HG03342 (cell line): ENCODE measurements at regions not wholly inside any gene's neighbourhood (a gene's known extent, or its start where the extent isn't known, plus 50 kb on each side); places are given as distances from the start of the nearest gene placed in this dataset.

Experiments
- ATAC-seq: cut with Tn5 transposase; IDR thresholded peaks from one replicate; pipeline ENCODE4 v1.9.1; 2021; ENCODE audit warnings: mild to moderate bottlenecking, moderate library complexity; ENCODE audit not compliant: unreplicated experiment

DNA sequence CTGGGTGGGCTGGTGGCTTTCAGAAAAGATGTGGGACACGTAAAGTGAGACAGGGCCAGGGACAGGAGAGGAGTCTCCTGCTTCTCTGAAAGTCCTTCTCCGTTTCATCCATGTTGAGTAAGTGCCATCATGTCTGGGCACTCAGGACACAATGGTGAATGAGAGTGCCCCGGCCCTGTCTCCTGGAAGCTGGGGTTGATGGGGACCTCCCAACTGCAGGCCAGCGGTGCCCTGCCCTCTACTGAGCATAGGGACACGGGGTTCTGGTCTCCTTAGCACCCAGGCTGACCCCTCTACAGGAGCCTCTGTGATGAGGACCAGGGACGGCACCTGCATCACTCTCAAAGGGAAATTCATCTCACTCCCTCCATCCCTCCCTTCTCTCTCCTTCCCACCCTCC, 772.3 kb downstream of the BRD1 start:
- ATAC-seq: no peak

DNA sequence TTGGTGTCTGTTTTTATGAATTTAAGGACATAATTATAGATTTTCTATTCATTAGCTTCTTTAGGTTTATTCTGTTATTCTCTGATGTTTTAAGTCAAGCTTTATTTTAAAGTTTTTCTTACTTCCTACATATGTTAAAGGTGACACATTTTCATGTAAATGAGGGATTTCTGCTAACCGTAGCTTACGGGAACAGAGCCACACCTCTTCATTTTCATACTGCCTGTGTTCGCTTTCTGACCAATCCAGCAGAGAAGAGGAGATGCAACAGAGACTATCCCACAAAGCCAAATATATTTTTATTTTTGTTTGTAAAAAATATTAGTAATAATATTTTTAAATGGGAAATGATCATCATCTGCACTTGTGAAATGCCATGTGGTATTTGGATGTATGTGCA, 774.1 kb downstream of the BRD1 start:
- ATAC-seq: no peak

DNA sequence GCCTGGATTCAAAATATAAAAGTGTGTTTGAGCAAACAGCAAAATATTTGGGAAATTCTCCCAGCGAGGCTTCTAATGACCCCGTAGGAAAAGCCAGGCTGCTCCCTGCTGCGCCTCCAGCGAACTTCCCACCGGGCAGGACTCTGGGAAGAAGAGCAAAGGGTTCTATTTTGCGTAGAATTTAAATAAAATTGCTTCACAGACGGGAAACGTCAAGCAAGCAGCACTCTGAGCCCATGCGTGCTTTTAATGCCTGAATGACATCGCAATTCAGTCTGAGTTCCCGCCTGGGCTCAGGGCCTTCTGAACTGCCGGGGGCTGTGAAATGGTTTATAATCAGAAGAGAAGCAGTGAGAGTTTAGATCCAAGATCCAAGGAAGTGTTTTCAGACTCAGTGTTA, 775.1 kb downstream of the BRD1 start:
- no peak for ATAC-seq

DNA sequence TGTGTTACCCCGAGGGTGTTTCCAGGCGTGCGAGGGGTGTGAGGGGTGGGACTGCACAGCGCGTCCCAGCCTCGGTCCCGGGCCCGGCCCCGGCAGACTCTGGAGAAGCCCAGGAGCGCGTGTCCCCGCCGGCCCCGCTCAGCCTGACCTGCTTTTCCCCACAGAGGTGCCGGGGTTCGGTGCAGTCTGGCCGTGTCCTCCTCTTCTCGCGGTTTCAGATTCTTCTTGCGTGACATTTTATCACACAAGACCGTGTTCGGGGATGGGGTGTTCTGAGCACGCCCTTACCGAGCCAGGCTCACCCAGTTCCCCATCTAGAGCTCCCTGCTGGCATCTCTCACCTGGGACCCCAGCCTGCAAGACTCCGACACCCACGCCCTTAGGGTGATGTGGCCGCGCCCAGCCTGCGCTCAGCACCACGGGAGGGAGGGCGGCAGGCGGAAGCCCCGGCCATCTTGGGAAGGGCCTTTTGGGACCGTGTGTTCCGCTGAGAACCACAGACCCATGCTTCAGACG, 775.6 kb downstream of the BRD1 start:
- no peak for ATAC-seq

DNA sequence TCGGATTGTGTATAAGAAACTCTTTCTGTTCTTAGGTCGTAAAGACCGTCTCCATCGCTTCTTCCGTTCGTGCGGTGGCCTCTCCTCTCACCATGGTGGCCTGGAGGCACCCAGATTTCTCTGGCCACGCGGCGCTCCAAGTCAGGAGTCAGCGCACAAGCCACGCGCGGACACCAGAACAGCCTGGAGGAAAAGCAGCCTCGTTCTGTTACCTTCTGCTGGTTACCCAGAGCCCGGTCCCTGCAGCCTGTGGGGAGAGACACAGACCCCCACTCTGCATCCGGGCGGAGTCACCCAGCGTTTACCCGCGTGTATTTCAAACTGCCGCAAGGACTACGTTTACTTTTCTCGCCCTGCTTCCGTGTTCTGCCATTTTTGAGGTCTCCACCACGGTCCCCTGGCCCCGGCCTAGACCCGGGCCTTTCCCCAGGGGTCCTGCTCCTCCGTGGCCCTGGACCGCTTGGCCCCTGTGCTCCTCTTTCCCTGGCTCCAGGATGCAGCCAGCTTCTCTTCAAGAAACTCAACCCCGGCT, 776.1 kb downstream of the BRD1 start:
- ATAC-seq: no peak

DNA sequence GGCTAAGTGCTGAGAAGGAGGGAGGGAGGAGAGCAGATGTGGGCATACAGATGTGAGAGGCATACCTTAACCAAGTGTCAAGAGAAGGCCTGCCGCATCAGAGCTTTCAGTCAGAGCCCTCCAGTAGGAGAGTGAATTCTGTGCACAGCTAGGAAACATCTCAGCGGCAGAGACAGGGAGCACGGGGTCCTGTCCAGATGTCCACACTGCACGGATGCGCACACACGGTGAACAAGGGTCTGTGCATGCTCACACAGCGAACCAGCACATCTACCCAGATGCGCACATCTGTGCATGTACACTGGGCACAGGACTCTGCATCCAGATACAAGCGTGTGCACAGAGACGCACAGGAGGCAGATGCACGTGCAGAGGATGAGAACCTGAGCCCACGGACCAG, 778.0 kb downstream of the BRD1 start:
- no peak for ATAC-seq

DNA sequence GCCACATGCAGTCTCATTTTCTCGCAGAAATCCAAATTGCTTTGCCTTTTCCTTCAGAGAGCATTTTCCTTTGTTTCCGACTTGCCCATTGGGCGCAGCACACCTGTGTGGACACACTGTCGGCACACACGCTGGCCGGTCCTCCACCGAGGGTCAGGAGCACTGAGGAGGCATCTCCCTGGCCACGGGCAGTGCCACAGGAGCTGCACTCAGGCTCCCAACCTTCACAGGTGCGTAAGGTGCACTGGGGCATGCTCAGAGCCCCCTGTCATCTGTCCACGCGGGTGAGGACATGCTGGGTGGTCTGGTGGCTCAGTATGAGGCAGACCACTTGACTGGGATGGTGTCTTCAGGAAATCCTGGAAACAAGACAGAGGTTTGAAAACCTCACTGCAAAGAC, 779.1 kb downstream of the BRD1 start:
- ATAC-seq: no peak

DNA sequence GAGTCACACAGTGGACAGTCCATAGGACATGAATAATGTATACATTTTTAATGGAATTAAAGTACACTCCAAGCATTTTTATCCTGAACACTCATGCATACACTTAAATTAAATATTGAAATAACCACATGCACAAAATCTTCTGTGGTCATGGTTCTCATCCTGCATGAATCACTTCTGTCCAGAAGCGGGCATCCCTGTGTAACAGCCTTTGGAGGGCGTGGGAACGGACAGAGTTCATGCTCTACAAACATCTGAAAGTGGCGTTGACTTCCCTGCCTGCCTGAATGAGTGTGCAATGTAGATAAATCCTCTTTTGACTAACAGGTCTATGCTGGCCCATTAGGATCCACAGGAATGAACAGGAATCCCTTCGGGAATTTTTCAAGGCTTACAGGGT, 780.2 kb downstream of the BRD1 start:
- no peak for ATAC-seq

DNA sequence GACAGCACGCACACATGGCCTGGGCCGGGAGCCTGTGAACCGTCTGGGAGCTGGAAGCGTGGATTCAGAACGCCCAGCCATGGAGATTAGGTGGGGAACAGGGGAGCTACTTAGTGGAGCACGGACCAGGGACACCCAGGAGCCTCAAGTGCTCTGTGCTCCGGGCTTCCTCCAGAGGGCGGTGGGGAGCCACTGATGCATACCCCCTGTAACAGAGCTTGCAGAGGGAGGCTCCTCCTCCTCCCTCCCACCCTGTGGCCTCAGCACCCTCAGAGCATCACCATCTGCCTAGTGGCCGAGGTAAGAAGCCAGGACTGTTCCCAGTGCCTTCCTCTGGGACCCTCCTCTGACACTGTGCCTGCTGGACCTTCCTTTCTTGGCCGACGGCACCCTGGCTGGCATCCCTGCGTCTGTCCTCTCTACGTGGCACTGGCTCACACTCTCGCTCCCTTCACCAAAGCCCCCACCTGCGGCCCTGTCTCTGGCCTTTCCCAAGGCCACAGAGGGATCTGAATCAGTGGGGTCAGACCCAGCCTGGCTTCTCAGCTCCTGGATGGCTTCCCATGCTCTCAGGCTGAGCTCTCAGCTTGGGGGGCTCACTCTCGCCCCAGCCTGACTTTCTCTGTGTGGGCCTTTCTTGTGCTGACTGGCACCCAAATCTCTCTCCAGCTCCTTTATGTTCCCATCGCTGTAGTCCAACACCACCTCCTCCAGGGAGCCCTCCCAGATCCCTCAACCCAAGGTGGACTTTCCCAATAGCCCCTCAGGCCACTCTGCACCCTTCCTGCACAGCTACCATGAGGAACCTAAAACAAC, 780.9 kb downstream of the BRD1 start:
- ATAC-seq: no peak

DNA sequence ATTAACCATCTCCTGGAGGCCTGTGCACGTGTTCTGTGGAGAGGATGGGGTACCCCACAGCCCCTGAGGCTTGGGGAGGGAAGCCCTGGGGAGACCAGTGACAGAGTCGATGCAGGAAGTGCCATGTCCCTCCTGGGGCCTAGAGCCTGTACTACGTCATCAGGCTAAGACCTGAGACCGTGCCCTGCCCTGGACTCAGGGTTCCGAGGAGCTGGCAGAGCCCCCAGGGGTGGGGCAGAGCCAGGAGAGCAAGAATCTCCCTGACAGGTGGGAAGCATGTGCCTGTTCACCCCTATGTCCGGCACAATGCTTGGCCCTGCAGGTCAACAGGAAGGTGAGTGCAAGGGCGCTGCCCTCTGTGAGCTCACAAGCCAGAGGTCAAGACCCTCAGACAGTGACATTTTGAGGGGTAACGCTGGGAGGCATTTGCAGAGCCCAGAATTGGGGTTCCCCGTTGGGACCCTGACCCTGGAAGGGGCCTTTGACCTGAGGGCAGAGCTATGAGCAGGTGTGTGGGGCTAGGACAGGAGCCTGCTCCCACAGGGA, 781.6 kb downstream of the BRD1 start:
- no peak for ATAC-seq

DNA sequence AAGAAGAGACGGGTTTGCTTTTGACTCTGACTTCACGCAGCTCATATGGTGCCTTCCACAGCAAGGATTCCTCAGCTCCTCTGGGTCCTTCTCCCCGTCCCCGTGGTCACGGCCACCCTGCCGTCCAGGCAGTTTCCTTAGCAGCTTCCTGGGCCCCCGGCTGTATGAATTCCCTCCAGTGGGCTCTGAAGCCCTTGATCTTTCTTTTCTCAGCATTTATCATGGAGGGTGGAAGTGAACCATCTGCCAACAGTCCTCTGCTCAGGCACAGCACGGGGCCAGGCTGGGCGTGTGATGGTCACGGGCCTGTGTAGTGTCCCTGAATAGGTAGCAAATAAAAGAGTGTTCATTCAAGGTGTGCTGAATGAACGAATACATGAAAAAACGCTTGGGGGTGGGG, 782.4 kb downstream of the BRD1 start:
- no peak for ATAC-seq

DNA sequence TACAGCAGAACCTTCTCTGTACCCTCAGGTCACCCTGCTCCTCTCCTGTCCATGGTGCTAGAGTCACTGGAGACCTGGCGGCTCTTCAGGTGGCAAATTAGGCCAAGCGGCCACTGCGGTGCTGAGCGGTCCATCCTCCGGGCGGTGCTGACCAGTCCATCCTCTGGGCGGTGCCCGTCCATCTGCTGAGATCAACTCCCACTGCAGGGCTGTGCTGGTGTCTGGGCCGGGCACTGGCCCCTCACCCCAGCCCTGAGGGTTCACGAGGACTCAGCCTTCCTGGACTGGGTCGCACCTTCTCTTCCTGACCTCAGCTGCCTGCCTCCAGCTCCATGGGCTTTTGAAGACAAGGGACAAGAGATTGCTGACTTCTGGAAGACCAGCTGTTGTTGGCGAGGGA, 782.9 kb downstream of the BRD1 start:
- no peak for ATAC-seq

DNA sequence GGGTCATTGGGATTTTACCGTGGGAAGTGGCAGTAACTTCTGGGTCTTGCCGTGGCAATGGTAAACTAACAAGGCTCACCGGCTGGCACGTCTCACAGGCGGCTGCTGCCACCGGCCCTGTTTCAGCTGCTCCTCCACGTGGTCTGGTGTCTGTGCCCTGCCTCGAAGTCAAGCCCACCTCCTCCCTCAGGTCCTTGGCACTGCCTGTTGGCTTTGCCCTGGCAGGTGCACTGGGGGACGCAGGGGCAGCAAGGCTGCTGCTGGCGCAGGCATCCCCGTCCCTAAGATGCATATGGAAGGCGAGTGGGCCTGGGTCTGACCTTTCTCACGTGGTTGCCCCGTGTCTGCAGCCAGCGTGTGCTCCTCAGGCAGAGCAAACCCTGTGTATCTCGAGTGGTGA, 783.6 kb downstream of the BRD1 start:
- ATAC-seq: no peak

DNA sequence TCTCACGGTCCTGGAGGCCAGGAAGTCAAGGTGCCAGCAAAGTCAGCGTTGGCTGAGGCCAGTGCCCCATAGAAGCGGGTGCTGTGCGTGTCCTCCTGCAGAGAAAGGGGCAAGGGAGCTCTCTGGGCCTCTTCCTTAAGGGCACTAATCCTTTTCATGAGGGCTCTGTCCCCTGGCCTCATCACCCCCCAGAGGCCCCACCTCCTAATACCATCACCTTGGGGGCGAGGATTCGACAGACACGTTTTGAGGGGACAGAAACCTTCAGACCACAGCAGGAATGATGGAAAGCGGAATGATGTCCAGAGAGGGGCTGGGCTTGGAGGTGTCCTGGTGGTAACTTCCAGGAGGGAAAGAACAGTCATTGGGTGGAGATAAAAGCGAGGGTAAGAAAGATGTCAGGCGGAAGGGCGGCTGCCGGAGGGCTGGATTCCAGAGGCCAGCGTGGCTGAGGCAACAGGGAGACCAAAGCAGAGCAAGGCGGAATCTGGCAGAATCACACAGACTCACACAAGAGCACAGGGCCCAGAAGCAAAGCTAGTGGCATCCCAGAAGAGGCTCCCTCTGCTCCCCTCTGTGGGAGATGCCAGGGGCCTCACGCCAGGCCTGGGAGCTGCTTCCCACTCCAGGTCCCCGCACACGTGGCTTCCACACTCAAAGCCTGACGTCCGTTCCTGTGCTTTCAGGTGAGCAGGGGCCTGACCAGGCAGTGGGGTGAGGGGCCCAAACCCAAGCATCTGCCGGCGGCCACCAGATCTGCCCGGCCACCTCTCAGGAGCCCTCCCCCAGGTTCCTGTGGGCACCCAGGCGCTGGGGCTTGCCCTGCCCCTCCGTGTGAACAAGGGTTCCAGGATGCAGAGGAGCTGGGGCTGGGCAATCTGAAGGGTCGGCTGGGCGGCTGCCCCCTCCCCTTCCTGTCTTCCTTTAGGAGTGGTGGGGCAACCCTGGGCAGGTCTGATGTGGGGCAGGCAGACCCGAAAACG, 784.5 kb downstream of the BRD1 start:
- ATAC-seq: no peak

DNA sequence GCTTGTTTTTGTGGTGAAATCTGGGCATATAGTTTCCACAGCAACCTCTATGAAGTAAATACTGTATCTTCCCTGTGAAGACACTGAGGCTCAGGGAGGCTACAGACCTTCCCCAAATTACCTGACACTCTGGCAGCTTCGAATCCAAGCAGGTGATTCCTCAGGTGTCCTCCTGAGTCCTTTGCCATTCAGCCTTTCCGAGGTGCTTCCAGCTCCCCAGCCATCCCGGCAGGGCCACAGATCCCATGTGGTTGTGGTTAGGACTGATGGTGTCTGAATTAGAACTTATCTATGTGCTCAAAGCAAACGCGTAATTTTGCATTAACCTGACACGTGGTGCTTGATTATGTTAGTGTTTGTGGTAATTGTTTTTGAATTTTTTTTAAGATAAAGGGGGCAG, 785.6 kb downstream of the BRD1 start:
- no peak for ATAC-seq

DNA sequence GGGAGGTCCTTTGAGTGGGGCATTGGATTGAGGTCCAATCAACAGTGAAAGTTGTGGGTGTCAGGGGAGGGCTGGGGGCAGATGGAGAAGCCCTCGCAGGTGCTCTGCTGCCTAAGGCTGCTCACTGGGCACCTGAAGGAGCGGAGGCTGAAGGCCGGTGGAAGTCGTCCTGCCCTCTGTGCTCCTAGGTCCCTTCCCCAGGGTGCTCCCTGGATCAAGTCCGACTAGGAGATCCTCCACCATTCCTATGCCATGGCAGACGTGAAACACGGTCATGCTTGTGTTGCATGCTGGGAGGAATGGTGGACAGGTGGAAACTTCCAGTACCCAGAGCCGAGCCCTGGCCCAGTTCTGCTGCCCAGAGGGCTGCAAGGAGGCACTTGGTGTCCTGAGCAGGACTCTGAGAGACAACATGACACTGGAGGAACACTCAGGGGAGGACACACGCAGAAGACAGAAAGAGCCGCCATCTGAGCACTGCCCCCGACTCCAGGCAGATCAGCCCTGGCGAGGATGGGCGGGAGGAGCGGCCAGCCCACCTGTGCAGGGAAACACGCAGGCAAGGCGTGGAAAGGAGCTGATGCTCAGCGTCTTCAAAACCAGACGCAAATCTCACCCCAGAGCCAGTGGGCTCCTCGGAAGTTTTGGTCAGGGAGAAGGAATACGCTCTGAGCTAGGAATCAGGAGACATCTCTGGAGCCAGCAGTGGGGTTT, 786.8 kb downstream of the BRD1 start:
- no peak for ATAC-seq

DNA sequence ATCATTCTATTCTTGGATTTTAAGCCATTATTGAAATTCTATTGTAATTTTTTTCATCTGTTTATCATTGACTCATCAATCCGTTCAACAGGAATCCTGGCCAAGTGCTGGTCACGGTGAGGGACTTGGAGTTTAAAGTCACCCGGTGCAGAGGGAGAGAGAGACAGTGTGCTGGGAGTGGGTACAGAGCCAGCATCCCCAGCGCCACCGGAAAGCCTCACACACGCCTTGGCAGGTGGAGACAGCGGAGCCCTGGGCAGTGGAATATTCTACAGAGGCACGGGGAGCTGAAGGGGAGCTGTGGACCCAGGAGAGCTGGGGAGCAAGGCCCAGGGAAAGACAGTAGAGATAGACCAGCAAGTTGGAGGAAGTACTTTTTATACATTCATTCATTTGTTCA, 787.6 kb downstream of the BRD1 start:
- ATAC-seq: no peak

DNA sequence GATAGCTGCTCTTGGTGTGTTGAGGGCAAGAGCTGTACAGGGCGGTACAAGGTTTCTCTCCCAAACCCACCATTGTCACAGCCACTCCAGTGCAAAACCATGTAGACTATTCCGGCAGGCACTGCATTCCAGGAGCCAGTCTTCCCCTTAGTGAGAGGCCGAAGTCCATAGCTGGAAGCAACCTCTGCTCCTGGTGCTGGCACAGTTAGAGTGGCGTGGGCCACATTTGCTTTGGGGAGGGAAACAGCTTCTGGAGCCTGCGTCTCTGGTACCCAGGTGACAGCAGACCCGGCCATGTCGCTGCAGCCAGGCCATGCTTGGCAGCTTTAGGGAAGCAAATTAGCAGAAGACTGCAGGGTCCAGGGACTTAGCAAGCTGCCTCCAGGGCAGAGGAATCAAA, 788.0 kb downstream of the BRD1 start:
- no peak for ATAC-seq

DNA sequence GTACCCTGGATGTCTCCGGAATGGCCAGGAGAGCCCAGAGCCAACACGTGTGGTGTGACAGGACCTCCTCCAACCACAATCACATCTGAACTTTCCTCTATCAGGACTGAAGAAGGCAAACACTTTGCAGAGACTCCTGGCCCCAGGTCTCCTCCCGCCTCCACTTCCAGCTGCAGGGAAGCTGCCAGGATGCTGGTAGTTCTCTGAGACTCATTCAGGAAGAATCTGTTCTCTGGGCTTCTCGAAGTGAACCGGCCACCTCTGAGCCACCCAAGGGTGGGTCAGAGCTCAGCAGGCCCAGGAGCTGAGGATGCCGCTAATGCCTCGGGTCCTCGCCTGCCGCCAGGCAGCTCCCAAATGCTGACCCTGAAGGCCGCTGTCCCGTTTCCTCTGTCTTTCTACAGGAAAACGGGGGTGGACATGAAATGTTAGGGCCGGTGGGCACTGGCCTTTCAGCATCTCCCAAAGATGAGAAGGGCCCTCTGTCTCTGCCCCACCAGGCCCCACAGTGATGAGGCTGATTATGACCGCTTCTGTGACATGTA, 789.9 kb downstream of the BRD1 start:
- no peak for ATAC-seq

DNA sequence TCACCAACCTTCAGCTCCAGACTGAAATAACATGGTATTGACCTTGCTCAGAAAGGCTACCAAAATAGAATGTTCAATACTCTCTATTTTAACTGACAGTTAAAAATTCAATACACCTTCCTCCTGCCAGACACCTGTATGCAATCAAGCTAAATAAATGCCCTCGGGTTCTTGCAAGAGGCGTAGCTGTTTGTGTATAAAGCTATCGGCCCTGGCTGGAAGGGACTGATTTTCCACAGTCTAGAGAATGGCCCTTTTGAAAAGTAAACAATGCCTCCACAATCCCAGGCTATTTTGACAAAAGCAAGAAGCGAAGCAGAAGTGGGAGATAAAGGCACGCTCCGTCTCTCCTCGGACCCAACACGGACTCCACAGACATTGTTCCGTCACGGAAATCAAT, 791.2 kb downstream of the BRD1 start:
- ATAC-seq: no peak
